ENCODE measurements at regions not wholly inside any gene's neighbourhood (a gene's known extent, or its start where the extent isn't known, plus 50 kb on each side); places are given as distances from the start of the nearest gene placed in this dataset.

GRCh38 chr20:56932575-56933330 lies 303.6 kb downstream of the TFAP2C start:
- WGBS (ENCODE audit: low lambda C conversion rate, missing lambda C conversion rate): 92% methylated on average over 6 of the region's 6 CpGs
- H2AFZ ChIP-seq: no peak overlapping the region

GRCh38 chr20:56933331-56933698 lies 304.2 kb downstream of the TFAP2C start:
- no peak overlapping the region for H2AFZ ChIP-seq
- H3K36me3 ChIP-seq (replicated peaks; ENCODE audit: insufficient read depth, low read depth): no peaks in the 10 kb centered on the region
- H3K27me3 ChIP-seq: peaks cover 24% of the 10 kb centered on the region
- no peak for DNase-seq (ENCODE audit: low spot score)
- no peaks in the 10 kb centered on the region for H3K9me2 ChIP-seq (replicated peaks; ENCODE audit: insufficient read depth)
- no peaks in the 10 kb centered on the region for H4K20me1 ChIP-seq (ENCODE audit: insufficient read depth, poor library complexity, severe bottlenecking)
- no peak overlapping the region for H3K27ac ChIP-seq
- 70% methylated on average over 3 of the region's 3 CpGs for WGBS (ENCODE audit: low lambda C conversion rate, missing lambda C conversion rate)
- H3K4me1 ChIP-seq (ENCODE audit: insufficient read depth): no peaks in the 10 kb centered on the region
- H3K4me2 ChIP-seq: no peak overlapping the region
- TF ChIP-seq EZH2 (IDR thresholded peaks at IDR 0.05; ENCODE audit: borderline replicate concordance) (no peak), EZH2phosphoT487 (IDR thresholded peaks at IDR 0.05; ENCODE audit: low read depth, severe bottlenecking, unreplicated experiment) (no peak), CTCF (IDR thresholded peaks at IDR 0.05; ENCODE audit: poor library complexity) (no peak)
- H3K79me2 ChIP-seq: no peaks in the 10 kb centered on the region
- H3K4me3 ChIP-seq: no peak overlapping the region
- H3K9me3 ChIP-seq (ENCODE audit: low read depth): no peaks in the 10 kb centered on the region

More at GRCh38 chr20:56932575-56933330, 303.6 kb downstream of the TFAP2C start:
- no peak overlapping the region for H3K4me2 ChIP-seq
- no peaks in the 10 kb centered on the region for H3K9me3 ChIP-seq (ENCODE audit: low read depth)
- no peak overlapping the region for H3K27ac ChIP-seq
- H3K4me3 ChIP-seq: no peak overlapping the region
- H3K27me3 ChIP-seq: peaks cover 29% of the 10 kb centered on the region
- DNase-seq (ENCODE audit: low spot score): no peak
- TF ChIP-seq CTCF (IDR thresholded peaks at IDR 0.05; ENCODE audit: poor library complexity): no peak
- no peaks in the 10 kb centered on the region for H3K79me2 ChIP-seq
- H3K36me3 ChIP-seq (replicated peaks; ENCODE audit: insufficient read depth, low read depth): no peaks in the 10 kb centered on the region
- no peaks in the 10 kb centered on the region for H4K20me1 ChIP-seq (ENCODE audit: insufficient read depth, poor library complexity, severe bottlenecking)
- no peaks in the 10 kb centered on the region for H3K9me2 ChIP-seq (replicated peaks; ENCODE audit: insufficient read depth)
- H3K4me1 ChIP-seq (ENCODE audit: insufficient read depth): no peaks in the 10 kb centered on the region

DNA sequence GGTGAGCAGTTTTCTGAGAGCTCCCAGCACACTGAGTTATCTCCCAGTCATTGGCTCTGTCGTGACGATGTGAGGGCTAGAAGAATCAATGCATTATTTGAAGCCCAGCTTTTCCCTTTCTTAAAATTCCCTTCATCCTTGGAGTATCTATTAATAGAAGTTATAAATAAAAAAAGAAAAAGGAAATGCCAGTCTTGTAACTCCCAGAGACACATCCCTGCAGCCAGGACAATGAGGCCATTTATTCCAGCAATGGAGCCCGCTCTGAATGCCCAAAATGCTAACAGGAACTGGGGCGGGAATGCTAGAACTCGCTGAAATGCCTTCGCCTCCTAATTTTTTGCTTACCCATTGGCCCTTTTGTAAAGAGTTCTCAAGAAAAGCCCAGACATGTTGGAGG lies 305.8 kb downstream of the TFAP2C start:
- Histone ChIP-seq H3K27ac (no peak overlapping the region), H3K79me2 (no peaks in the 10 kb centered on the region), H2AFZ (no peak overlapping the region), H3K4me3 (no peak overlapping the region), H3K9me3 (ENCODE audit: low read depth) (no peaks in the 10 kb centered on the region), H3K4me1 (ENCODE audit: insufficient read depth) (no peaks in the 10 kb centered on the region), H4K20me1 (ENCODE audit: insufficient read depth, poor library complexity, severe bottlenecking) (no peaks in the 10 kb centered on the region), H3K4me2 (no peak overlapping the region), H3K36me3 (replicated peaks; ENCODE audit: insufficient read depth, low read depth) (no peaks in the 10 kb centered on the region), H3K9me2 (replicated peaks; ENCODE audit: insufficient read depth) (no peaks in the 10 kb centered on the region), H3K27me3 (peaks cover 11% of the 10 kb centered on the region)
- TF ChIP-seq EZH2phosphoT487 (IDR thresholded peaks at IDR 0.05; ENCODE audit: low read depth, severe bottlenecking, unreplicated experiment) (no peak), CTCF (IDR thresholded peaks at IDR 0.05; ENCODE audit: poor library complexity) (no peak)
- DNase-seq (ENCODE audit: low spot score): no peak
- WGBS (ENCODE audit: low lambda C conversion rate, missing lambda C conversion rate): 92% methylated on average over 6 of the region's 6 CpGs

- Histone ChIP-seq H4K20me1 (ENCODE audit: insufficient read depth, poor library complexity, severe bottlenecking) (no peaks in the 10 kb centered on the region), H3K27ac (no peak overlapping the region), H2AFZ (no peak overlapping the region), H3K36me3 (replicated peaks; ENCODE audit: insufficient read depth, low read depth) (no peaks in the 10 kb centered on the region), H3K4me3 (no peak overlapping the region), H3K9me3 (ENCODE audit: low read depth) (no peaks in the 10 kb centered on the region), H3K4me2 (no peak overlapping the region), H3K4me1 (ENCODE audit: insufficient read depth) (peaks cover 18% of the 10 kb centered on the region), H3K27me3 (peaks cover 3% of the 10 kb centered on the region), H3K79me2 (no peaks in the 10 kb centered on the region), H3K9me2 (replicated peaks; ENCODE audit: insufficient read depth) (no peaks in the 10 kb centered on the region)
- DNase-seq (ENCODE audit: low spot score): no peak
- no peak for TF ChIP-seq CTCF (IDR thresholded peaks at IDR 0.05; ENCODE audit: poor library complexity)
- TF ChIP-seq EZH2 (IDR thresholded peaks at IDR 0.05; ENCODE audit: borderline replicate concordance): no peak
These were observed 311.4 kb downstream of the TFAP2C start for GRCh38 chr20:56940466-56940865.
